HG03521 (cell line): ENCODE measurements at regions not wholly inside any gene's neighbourhood (a gene's known extent, or its start where the extent isn't known, plus 50 kb on each side); places are given as distances from the start of the nearest gene placed in this dataset.
"Not testable (repeated sequence)": the region's sequence is repeated elsewhere in the genome, so short reads cannot be mapped to it uniquely, and the experiment has no call there.

Experiments
- ATAC-seq: cut with Tn5 transposase; IDR thresholded peaks from one replicate; pipeline ENCODE4 v1.9.1; 2021; ENCODE audit warnings: mild to moderate bottlenecking, moderate library complexity; ENCODE audit not compliant: unreplicated experiment

- not testable (repeated sequence) for ATAC-seq
Observed at GRCh38 chr1:188655966-188656365, 1821.7 kb downstream of the BRINP3 start.

- ATAC-seq: no peak
Observed at GRCh38 chr1:188660572-188660971, 1817.1 kb downstream of the BRINP3 start.

- no peak for ATAC-seq
Observed at GRCh38 chr1:188665477-188665876, 1812.2 kb downstream of the BRINP3 start.

DNA sequence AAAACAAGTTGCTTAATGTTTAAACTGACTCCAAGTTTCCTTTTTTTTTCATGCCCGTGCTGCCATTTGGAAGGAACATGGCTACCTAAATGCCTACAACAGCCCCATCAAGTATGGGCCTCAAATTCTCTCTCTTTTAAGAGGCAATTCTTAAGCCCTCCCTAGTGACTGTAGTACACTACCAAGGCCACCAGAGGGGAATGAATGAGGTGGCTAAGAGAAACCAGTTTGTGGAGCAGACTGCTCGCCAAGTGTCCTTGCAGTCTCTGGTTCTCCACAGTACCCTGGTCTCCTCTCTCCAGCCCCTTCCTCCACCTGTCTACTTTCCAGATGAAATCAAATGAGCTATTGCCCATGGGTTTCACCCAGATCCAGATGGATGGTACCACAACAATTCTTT is 1809.6 kb downstream of the BRINP3 start:
- no peak for ATAC-seq

DNA sequence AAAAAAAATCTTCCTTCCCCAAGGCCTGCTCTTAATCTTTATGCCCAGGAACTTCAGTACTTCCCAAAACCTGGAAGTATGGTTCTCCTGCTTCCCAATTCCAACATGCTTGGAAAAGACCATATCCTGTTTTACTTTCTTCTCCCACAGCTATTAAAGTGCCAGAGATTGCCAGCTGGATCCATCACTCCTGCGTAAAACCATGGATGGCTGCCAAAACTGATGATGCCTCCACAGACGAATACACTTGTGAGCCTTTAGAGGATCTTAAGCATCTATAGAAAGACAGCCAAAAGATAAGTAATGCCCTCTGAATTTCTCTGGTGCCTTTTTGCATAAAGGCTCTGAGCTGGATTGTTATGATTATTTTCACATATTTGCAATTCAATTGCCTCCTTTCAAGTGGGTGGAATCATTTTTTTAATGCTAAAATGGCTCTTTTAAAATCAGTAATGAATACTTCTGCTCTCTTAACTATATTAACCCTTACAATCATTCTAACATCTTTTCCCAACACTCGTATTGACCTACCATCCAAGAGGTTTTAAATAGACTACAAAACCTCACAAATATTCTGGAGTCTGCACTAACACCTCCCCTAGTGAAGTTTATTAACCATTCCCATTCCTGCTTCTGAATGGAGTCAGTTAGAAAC is 1807.8 kb downstream of the BRINP3 start:
- ATAC-seq: no peak

- ATAC-seq: no peak
Observed at GRCh38 chr1:188670837-188671236, 1806.8 kb downstream of the BRINP3 start.

DNA sequence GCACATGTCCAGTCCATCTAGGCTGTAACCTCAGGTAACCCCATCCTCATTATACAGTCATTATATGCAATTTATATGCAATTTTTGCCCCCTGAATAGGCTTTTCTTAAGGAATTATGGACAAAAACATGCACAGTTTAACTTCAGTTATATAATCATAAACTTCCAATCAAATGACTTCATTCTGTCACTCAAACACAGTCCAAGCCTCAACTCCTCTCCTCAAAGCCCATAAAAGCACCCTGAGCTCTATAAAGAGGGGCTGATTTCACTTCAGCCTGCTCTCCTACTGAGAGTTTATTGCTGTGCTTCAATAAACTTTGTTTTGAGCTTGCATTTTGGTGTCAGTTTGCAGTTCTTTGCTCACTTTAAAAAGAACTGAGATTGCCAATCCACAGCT is 1805.5 kb downstream of the BRINP3 start:
- ATAC-seq: no peak

GRCh38 chr1:188689542-188689941 is 1788.1 kb downstream of the BRINP3 start:
- no peak for ATAC-seq

DNA sequence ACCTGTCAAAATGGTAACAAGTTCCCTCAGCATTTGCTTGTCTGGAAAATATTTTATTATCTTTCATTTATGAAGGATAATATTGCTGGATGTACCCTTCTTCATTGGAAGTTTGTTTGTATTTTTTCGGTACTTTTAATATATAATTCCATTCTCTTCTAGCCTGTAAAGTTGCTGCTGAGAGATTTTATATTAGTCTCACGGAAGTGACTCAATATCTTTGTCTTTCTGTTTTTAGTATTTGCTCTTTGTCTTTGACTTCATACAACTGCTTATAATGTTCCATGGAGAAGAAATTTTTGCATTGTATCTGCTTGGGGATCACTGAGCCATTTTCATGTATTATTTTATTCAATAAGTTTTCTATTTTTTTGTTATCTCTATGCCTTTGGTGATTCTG is 1777.5 kb downstream of the BRINP3 start:
- no peak for ATAC-seq

DNA sequence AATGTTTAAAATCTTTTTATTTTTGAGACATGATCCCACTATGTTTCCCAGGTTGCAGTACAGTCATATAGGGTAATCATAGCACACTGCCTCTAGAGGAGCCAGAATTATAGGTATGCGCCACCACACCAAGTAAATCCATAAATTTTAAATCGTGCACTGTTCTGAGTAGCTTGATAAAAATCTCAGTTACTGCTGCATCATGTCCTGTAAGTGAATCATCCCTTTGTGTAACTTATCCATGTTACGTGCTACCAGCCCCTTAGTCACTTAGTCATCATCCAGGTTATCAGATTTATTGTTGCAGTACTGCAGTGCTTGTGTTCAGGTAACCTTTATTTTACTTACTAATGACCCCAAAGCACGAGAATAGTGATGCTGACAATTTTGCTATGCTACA is 1770.9 kb downstream of the BRINP3 start:
- no peak for ATAC-seq

GRCh38 chr1:188708795-188709535 is 1768.7 kb downstream of the BRINP3 start:
- ATAC-seq: no peak

DNA sequence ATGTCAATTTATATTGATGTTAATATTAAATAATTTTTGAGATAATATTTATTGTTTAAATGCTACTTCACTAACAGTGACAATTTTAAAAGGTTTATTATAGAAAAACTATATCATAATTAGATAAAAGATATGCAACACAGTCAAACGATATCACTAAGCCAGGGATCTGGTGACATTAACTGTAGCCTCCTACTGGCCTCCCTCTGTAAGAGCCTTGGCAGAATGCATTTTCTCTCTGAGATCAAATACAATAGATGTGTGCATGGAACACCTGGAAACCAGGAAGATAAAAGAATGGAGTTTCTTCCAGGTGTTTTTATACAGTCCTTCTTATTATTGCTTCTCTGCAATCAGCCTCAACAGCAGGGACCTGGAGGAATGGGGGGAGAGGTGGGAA is 1762.1 kb downstream of the BRINP3 start:
- ATAC-seq: no peak

- ATAC-seq: no peak
Observed at GRCh38 chr1:188719735-188720134, 1757.9 kb downstream of the BRINP3 start.

- ATAC-seq: no peak
Observed at GRCh38 chr1:188723332-188724020, 1754.2 kb downstream of the BRINP3 start.

DNA sequence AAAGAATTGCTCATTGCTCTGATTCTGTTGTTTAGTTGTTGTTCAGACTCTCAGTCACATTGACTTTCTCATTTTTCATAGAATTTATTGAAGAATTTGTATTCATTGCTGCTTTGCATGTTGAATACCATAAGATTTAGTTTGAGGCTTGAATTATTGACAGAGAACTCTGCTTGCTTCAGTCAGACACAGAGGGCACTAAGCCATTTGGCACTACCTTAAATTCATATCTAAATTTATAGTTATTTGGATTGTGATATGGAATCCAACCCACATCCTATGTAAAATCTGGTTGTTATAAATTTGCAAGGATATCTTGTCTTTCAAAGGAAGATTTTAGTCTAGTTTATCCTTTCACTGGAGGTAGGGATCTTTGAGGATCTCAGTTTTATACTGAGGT is 1748.6 kb downstream of the BRINP3 start:
- ATAC-seq: no peak

- no peak for ATAC-seq
Observed at GRCh38 chr1:188735567-188735966, 1742.1 kb downstream of the BRINP3 start.

- ATAC-seq: not testable (repeated sequence)
Observed at GRCh38 chr1:188749275-188749674, 1728.4 kb downstream of the BRINP3 start.

DNA sequence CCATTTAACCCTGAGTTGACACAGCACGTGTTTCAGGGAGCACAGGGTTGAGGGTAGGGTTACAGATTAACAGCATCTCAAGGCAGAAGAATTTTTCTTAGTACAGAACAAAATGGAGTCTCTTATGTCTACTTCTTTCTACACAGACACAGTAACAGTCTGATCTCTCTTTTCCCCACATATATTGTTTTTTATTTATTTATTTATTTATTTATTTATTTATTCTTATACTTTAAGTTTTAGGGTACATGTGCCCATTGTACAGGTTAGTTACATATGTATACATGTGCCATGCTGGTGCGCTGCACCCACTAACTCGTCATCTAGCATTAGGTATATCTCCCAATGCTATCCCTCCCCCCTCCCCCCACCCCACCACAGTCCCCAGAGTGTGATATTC is 1725.6 kb downstream of the BRINP3 start:
- not testable (repeated sequence) for ATAC-seq

GRCh38 chr1:188757747-188758146 is 1719.9 kb downstream of the BRINP3 start:
- not testable (repeated sequence) for ATAC-seq

DNA sequence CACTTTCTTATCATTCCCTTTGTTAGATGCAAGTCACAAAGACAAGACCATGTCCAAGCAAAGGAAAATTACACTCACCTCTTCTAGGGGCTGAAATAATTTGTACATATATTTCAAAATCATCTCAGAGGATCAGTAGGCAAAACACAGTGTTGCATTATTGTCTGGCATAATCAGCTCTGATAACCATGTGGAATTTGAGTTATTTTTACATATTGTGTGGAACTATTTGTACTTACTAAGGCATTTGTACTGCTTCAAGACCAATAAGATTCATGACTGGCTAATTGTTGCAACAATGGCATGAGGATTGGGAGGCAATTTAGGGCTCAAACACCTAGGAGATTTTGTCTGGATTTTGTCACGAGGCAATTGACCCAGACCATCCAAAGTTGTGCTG is 1716.4 kb downstream of the BRINP3 start:
- no peak for ATAC-seq

GRCh38 chr1:188762166-188762743 is 1715.4 kb downstream of the BRINP3 start:
- ATAC-seq: no peak

DNA sequence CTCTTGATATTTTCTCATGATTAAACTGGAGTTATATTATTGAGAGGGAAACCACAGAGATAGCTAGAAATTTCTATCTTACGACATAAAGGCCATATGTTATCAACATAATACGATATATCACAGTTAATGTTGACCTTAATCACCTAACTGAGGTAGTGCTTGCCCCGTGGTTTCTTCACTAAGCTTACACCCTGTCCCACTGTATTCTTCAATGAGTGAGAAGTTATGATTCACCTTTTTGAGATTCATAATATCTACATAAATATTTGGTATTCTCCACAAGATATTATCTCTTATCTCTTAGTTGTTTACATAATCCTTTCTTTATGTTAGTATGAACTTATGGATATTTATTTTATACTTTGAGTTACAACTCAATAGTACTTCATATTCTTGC is 1714.1 kb downstream of the BRINP3 start:
- ATAC-seq: no peak
